Stomach smooth muscle (tissue), 2 donors: ENCODE measurements at regions not wholly inside any gene's neighbourhood (a gene's known extent, or its start where the extent isn't known, plus 50 kb on each side); places are given as distances from the start of the nearest gene placed in this dataset.

ENCODE experiments used
- H3K27ac ChIP-seq: one replicate; pipeline ENCODE4 v1.7.0; 2013; ENCODE audit warnings: mild to moderate bottlenecking, low read length, inconsistent platforms
- H3K27me3 ChIP-seq, 2 donors: one replicate each; pipeline ENCODE4 v1.7.0; 2013; ENCODE audit warnings: low read length in 2 of 2; ENCODE audit not compliant: insufficient read depth in 2 of 2, control insufficient read depth in 1 of 2
- H3K36me3 ChIP-seq, 2 donors: one replicate each; pipeline ENCODE4 v1.7.0; 2013; ENCODE audit warnings: low read length in 2 of 2; ENCODE audit not compliant: control insufficient read depth in 2 of 2, insufficient read depth in 2 of 2
- H3K4me1 ChIP-seq: one replicate; pipeline ENCODE4 v1.7.0; 2013; ENCODE audit warnings: low read length; ENCODE audit not compliant: control insufficient read depth, insufficient read depth
- H3K4me3 ChIP-seq, 2 donors: one replicate each; pipeline ENCODE4 v1.7.0; 2013; ENCODE audit warnings: low read length in 2 of 2
- H3K9ac ChIP-seq, 2 donors: one replicate each; pipeline ENCODE4 v1.7.0; 2013; ENCODE audit warnings: low read length in 2 of 2, mild to moderate bottlenecking in 1 of 2
- H3K9me3 ChIP-seq, 2 donors: one replicate each; pipeline ENCODE4 v1.7.0; 2013; ENCODE audit warnings: low read length in 2 of 2; ENCODE audit not compliant: control insufficient read depth in 2 of 2
- donor health status: healthy.
- donor health status: Pancreatic carcinoma.

- Histone ChIP-seq H3K4me1 (no peaks in the 10 kb centered on the region), H3K27me3 (no peaks in the 10 kb centered on the region), H3K9ac (no peak overlapping the region), H3K4me3 (no peak overlapping the region), H3K27ac (no peak overlapping the region), H3K9me3 (no peaks in the 10 kb centered on the region), H3K36me3 (no peaks in the 10 kb centered on the region)
These were observed 611.1 kb downstream of the SOX6 start for GRCh38 chr11:15745266-15745665.

- no peak overlapping the region for H3K4me3 ChIP-seq
- no peak overlapping the region for H3K9ac ChIP-seq
- H3K36me3 ChIP-seq, result no peaks in the 10 kb centered on the region
- no peaks in the 10 kb centered on the region for H3K9me3 ChIP-seq
- H3K4me1 ChIP-seq, result no peaks in the 10 kb centered on the region
- H3K27ac ChIP-seq, result no peak overlapping the region
- H3K27me3 ChIP-seq, result no peaks in the 10 kb centered on the region
These were observed 608.7 kb downstream of the SOX6 start for GRCh38 chr11:15747671-15748070.

- Histone ChIP-seq H3K4me3 (no peak overlapping the region), H3K9ac (no peak overlapping the region), H3K4me1 (no peaks in the 10 kb centered on the region), H3K9me3 (no peaks in the 10 kb centered on the region), H3K27me3 (no peaks in the 10 kb centered on the region), H3K27ac (no peak overlapping the region), H3K36me3 (no peaks in the 10 kb centered on the region)
These were observed 608.2 kb downstream of the SOX6 start for GRCh38 chr11:15748132-15748531.

GRCh38 chr11:15748741-15749140 is 607.6 kb downstream of the SOX6 start:
- Histone ChIP-seq H3K36me3 (no peaks in the 10 kb centered on the region), H3K4me3 (no peak overlapping the region), H3K4me1 (no peaks in the 10 kb centered on the region), H3K9me3 (peaks cover 0 to 2% of the 10 kb centered on the region in 2 donors), H3K27me3 (no peaks in the 10 kb centered on the region), H3K9ac (no peak overlapping the region), H3K27ac (no peak overlapping the region)

- no peak overlapping the region for H3K27ac ChIP-seq
- no peak overlapping the region for H3K9ac ChIP-seq
- H3K36me3 ChIP-seq, result no peaks in the 10 kb centered on the region
- H3K4me1 ChIP-seq, result no peaks in the 10 kb centered on the region
- H3K27me3 ChIP-seq, result no peaks in the 10 kb centered on the region
- no peak overlapping the region for H3K4me3 ChIP-seq
- peaks cover 0 to 3% of the 10 kb centered on the region in 2 donors for H3K9me3 ChIP-seq
These were observed 605.6 kb downstream of the SOX6 start for GRCh38 chr11:15750535-15751308.

- peaks cover 0 to 2% of the 10 kb centered on the region in 2 donors for H3K27me3 ChIP-seq
- H3K36me3 ChIP-seq, result no peaks in the 10 kb centered on the region
- H3K4me1 ChIP-seq, result no peaks in the 10 kb centered on the region
- H3K9ac ChIP-seq, result no peak overlapping the region
- peaks cover 0 to 3% of the 10 kb centered on the region in 2 donors for H3K9me3 ChIP-seq
- no peak overlapping the region for H3K4me3 ChIP-seq
- no peak overlapping the region for H3K27ac ChIP-seq
These were observed 602.1 kb downstream of the SOX6 start for GRCh38 chr11:15754221-15754620.

GRCh38 chr11:15757048-15757698 is 599.2 kb downstream of the SOX6 start:
- Histone ChIP-seq H3K27me3 (peaks cover 0 to 7% of the 10 kb centered on the region in 2 donors), H3K36me3 (no peaks in the 10 kb centered on the region), H3K9ac (no peak overlapping the region), H3K4me1 (no peaks in the 10 kb centered on the region), H3K4me3 (no peak overlapping the region), H3K9me3 (peaks cover 0 to 3% of the 10 kb centered on the region in 2 donors), H3K27ac (no peak overlapping the region)

- Histone ChIP-seq H3K9me3 (no peaks in the 10 kb centered on the region), H3K27ac (no peak overlapping the region), H3K27me3 (peaks cover 0 to 7% of the 10 kb centered on the region in 2 donors), H3K4me1 (no peaks in the 10 kb centered on the region), H3K36me3 (no peaks in the 10 kb centered on the region), H3K4me3 (no peak overlapping the region), H3K9ac (no peak overlapping the region)
These were observed 597.4 kb downstream of the SOX6 start for GRCh38 chr11:15758857-15759465.

GRCh38 chr11:15761235-15761634 is 595.1 kb downstream of the SOX6 start:
- Histone ChIP-seq H3K9me3 (no peaks in the 10 kb centered on the region), H3K9ac (no peak overlapping the region), H3K27ac (no peak overlapping the region), H3K4me1 (no peaks in the 10 kb centered on the region), H3K27me3 (peaks cover 0 to 7% of the 10 kb centered on the region in 2 donors), H3K4me3 (no peak overlapping the region), H3K36me3 (no peaks in the 10 kb centered on the region)

GRCh38 chr11:15764326-15764725 is 592.0 kb downstream of the SOX6 start:
- peaks cover 0 to 5% of the 10 kb centered on the region in 2 donors for H3K27me3 ChIP-seq
- H3K4me1 ChIP-seq, result no peaks in the 10 kb centered on the region
- H3K27ac ChIP-seq, result no peak overlapping the region
- H3K36me3 ChIP-seq, result no peaks in the 10 kb centered on the region
- H3K4me3 ChIP-seq, result no peak overlapping the region
- H3K9ac ChIP-seq, result no peak overlapping the region
- no peaks in the 10 kb centered on the region for H3K9me3 ChIP-seq

GRCh38 chr11:15764948-15765347 is 591.4 kb downstream of the SOX6 start:
- H3K27me3 ChIP-seq, result peaks cover 0 to 5% of the 10 kb centered on the region in 2 donors
- H3K36me3 ChIP-seq, result no peaks in the 10 kb centered on the region
- H3K9me3 ChIP-seq, result no peaks in the 10 kb centered on the region
- no peak overlapping the region for H3K4me3 ChIP-seq
- H3K4me1 ChIP-seq, result no peaks in the 10 kb centered on the region
- H3K9ac ChIP-seq, result no peak overlapping the region
- H3K27ac ChIP-seq, result no peak overlapping the region
